Neural cell (in vitro differentiated cells): ENCODE measurements at regions not wholly inside any gene's neighbourhood (a gene's known extent, or its start where the extent isn't known, plus 50 kb on each side); places are given as distances from the start of the nearest gene placed in this dataset.
A peak's percentile ranks its signal among the peaks of the same experiment; 100 is the strongest.

ENCODE experiments used
- H2AFZ ChIP-seq: fragments of 200-600, 300-800 bp; sonication (generic), shearing (Covaris generic); 2 replicates; pipeline ENCODE4 v1.6.0; 2014; ENCODE audit warnings: low read depth, mild to moderate bottlenecking, antibody characterized with exemption, low read length, moderate library complexity
- H3F3A ChIP-seq: fragments of 200-600 bp; shearing (Covaris generic); 2 replicates; pipeline ENCODE4 v1.6.1; 2016; ENCODE audit warnings: mild to moderate bottlenecking, moderate library complexity, mixed read lengths, antibody characterized with exemption, low read length; ENCODE audit not compliant: insufficient read depth, poor library complexity, severe bottlenecking
- H3K27ac ChIP-seq: fragments of 200-600, 300-800 bp; sonication (generic), shearing (Covaris generic); 2 replicates; pipeline ENCODE4 v1.5.1; 2014; ENCODE audit warnings: mild to moderate bottlenecking, low read length, moderate library complexity
- H3K27me3 ChIP-seq: fragments of 300-800, 200-600 bp; sonication (generic), shearing (Covaris generic); 2 replicates; pipeline ENCODE4 v1.6.0; 2014; ENCODE audit warnings: mild to moderate bottlenecking, low read depth, low read length, moderate library complexity; ENCODE audit not compliant: insufficient read depth
- H3K36me3 ChIP-seq: fragments of 300-800, 200-600 bp; sonication (generic), shearing (Covaris generic); 2 replicates; pipeline ENCODE4 v1.5.1; 2014; ENCODE audit warnings: mild to moderate bottlenecking, antibody characterized with exemption, low read length, moderate library complexity; ENCODE audit not compliant: insufficient read depth
- H3K4me2 ChIP-seq: fragments of 300-800, 200-600 bp; sonication (generic), shearing (Covaris generic); 2 replicates; pipeline ENCODE4 v1.6.0; 2014; ENCODE audit warnings: mild to moderate bottlenecking, low read length
- H3K4me3 ChIP-seq: fragments of 300-800, 200-600 bp; sonication (generic), shearing (Covaris generic); 2 replicates; pipeline ENCODE4 v1.5.1; 2014; ENCODE audit warnings: mild to moderate bottlenecking, low read length, moderate library complexity
- H3K79me2 ChIP-seq: fragments of 200-600 bp; shearing (Covaris generic); replicated peaks from 2 replicates; pipeline ENCODE4 v1.6.0; 2014; ENCODE audit warnings: mild to moderate bottlenecking, low read length, moderate library complexity; ENCODE audit not compliant: insufficient read depth
- H3K9ac ChIP-seq: fragments of 300-800, 200-600 bp; sonication (generic), shearing (Covaris generic); 2 replicates; pipeline ENCODE4 v1.6.1; 2016; ENCODE audit warnings: mild to moderate bottlenecking, low read length, mixed read lengths
- H3K9me2 ChIP-seq: fragments of 200-600 bp; shearing (Covaris generic); 2 replicates; pipeline ENCODE4 v1.6.1; 2016; ENCODE audit warnings: mild to moderate bottlenecking, low read length, mixed read lengths; ENCODE audit not compliant: insufficient read depth
- H3K9me3 ChIP-seq: fragments of 200-600, 300-800 bp; sonication (generic), shearing (Covaris generic); 2 replicates; pipeline ENCODE4 v1.6.1; 2016; ENCODE audit warnings: mild to moderate bottlenecking, mixed run types, low read length, moderate library complexity, mixed read lengths
- H4K20me1 ChIP-seq: fragments of 200-600 bp; shearing (Covaris generic); 2 replicates; pipeline ENCODE4 v1.6.1; 2016; ENCODE audit warnings: mild to moderate bottlenecking, mixed run types; ENCODE audit not compliant: insufficient read depth
- EP300 ChIP-seq: fragments of 450-650 bp; conservative IDR thresholded peaks from 2 replicates; pipeline ENCODE4 v1.6.1; 2014; ENCODE audit warnings: antibody characterized with exemption, mild to moderate bottlenecking, moderate library complexity; ENCODE audit not compliant: poor library complexity, severe bottlenecking
- EZH2 ChIP-seq: fragments of 200-600, 300-800 bp; shearing (Covaris generic), sonication (generic); IDR thresholded peaks from 2 replicates; pipeline ENCODE4 v1.6.1; 2014; ENCODE audit warnings: antibody characterized with exemption, low read length, borderline replicate concordance, mild to moderate bottlenecking; ENCODE audit not compliant: insufficient read depth, poor library complexity, severe bottlenecking
- MXI1 ChIP-seq: fragments of 450-650 bp; conservative IDR thresholded peaks from 2 replicates; pipeline ENCODE4 v1.6.1; 2014; ENCODE audit warnings: antibody characterized with exemption, mild to moderate bottlenecking; ENCODE audit not compliant: poor library complexity, severe bottlenecking
- POLR2AphosphoS5 ChIP-seq: IDR thresholded peaks from 2 replicates; pipeline ENCODE4 v1.6.1; 2012
- RAD21 ChIP-seq: fragments of 450-650 bp; conservative IDR thresholded peaks from 2 replicates; pipeline ENCODE4 v1.6.1; 2014; ENCODE audit warnings: antibody characterized with exemption, mild to moderate bottlenecking, moderate library complexity
- REST ChIP-seq: IDR thresholded peaks from 2 replicates; pipeline ENCODE4 v1.6.1; 2012; ENCODE audit warnings: borderline replicate concordance
- SMC3 ChIP-seq: fragments of 450-650 bp; conservative IDR thresholded peaks from 2 replicates; pipeline ENCODE4 v1.6.1; 2014; ENCODE audit warnings: antibody characterized with exemption, mild to moderate bottlenecking, moderate library complexity; ENCODE audit not compliant: poor library complexity
- TAF1 ChIP-seq: IDR thresholded peaks from 2 replicates; pipeline ENCODE4 v1.6.1; 2012; ENCODE audit warnings: low read depth
- TF ChIP-seq, protein P1 (sequence below): fragments of 450-650 bp; IDR thresholded peaks from 2 replicates; pipeline ENCODE4 v1.5.1; 2014; ENCODE audit warnings: antibody characterized with exemption, mild to moderate bottlenecking, moderate library complexity; ENCODE audit not compliant: poor library complexity, severe bottlenecking

- Histone ChIP-seq H2AFZ (no peak overlapping the region), H3K4me3 (no peak overlapping the region), H3F3A (no peaks in the 10 kb centered on the region)
Observed at GRCh38 chr5:105158526-105158925, 1595.9 kb upstream of the NUDT12 start.

DNA sequence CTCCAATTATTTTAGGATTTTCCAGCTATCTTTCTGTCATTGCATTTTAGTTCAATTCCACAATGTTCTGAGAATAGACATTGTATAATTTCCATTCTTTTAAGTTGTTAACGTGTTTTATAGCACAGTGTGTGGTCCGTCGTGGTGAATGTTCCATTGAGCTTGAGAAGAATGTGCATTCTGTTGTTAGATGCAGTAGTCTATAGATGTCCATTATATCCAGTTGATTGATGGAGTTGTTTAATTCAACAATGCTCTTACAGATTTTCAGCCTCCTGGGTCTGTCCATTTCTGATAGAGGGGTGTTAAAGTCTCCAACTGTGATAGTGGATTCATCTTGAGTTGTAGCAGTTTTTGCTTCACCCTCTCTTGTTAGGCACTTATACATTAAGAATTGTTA lies 1587.7 kb upstream of the NUDT12 start:
- H4K20me1 ChIP-seq, result no peaks in the 10 kb centered on the region
- no peaks in the 10 kb centered on the region for H3K9me3 ChIP-seq
- H3K9ac ChIP-seq, result no peak overlapping the region
- no peaks in the 10 kb centered on the region for H3F3A ChIP-seq
- H3K36me3 ChIP-seq, result no peaks in the 10 kb centered on the region
- H3K27ac ChIP-seq, result peak overlapping the region; percentile 9
- no peaks in the 10 kb centered on the region for H3K79me2 ChIP-seq
- H3K27me3 ChIP-seq, result no peaks in the 10 kb centered on the region
- H3K4me3 ChIP-seq, result no peak overlapping the region
- H2AFZ ChIP-seq, result no peak overlapping the region
- H3K9me2 ChIP-seq, result no peaks in the 10 kb centered on the region
- H3K4me2 ChIP-seq, result no peak overlapping the region
- TF ChIP-seq EP300 (peak; percentile 81), REST (peak; percentile 14), POLR2AphosphoS5 (peak; percentile 64), EZH2 (no peak), TAF1 (no peak), MXI1 (no peak), RAD21 (no peak)
- TF ChIP-seq, protein P1, sequence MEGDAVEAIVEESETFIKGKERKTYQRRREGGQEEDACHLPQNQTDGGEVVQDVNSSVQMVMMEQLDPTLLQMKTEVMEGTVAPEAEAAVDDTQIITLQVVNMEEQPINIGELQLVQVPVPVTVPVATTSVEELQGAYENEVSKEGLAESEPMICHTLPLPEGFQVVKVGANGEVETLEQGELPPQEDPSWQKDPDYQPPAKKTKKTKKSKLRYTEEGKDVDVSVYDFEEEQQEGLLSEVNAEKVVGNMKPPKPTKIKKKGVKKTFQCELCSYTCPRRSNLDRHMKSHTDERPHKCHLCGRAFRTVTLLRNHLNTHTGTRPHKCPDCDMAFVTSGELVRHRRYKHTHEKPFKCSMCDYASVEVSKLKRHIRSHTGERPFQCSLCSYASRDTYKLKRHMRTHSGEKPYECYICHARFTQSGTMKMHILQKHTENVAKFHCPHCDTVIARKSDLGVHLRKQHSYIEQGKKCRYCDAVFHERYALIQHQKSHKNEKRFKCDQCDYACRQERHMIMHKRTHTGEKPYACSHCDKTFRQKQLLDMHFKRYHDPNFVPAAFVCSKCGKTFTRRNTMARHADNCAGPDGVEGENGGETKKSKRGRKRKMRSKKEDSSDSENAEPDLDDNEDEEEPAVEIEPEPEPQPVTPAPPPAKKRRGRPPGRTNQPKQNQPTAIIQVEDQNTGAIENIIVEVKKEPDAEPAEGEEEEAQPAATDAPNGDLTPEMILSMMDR, result no peak

More at GRCh38 chr5:105158526-105158925, 1595.9 kb upstream of the NUDT12 start:
- Histone ChIP-seq H3K9me2 (no peaks in the 10 kb centered on the region), H3K79me2 (no peaks in the 10 kb centered on the region), H3K9me3 (no peaks in the 10 kb centered on the region), H3K9ac (no peak overlapping the region), H4K20me1 (no peaks in the 10 kb centered on the region), H3K27ac (no peak overlapping the region), H3K36me3 (no peaks in the 10 kb centered on the region), H3K4me2 (no peak overlapping the region), H3K27me3 (no peaks in the 10 kb centered on the region)
- TF ChIP-seq EP300 (no peak), TAF1 (no peak), REST (no peak), POLR2AphosphoS5 (no peak), RAD21 (no peak), MXI1 (no peak), SMC3 (no peak), EZH2 (no peak)
- TF ChIP-seq, protein P1, result no peak
